Erythroblast (primary cell): ENCODE measurements at regions not wholly inside any gene's neighbourhood (a gene's known extent, or its start where the extent isn't known, plus 50 kb on each side); places are given as distances from the start of the nearest gene placed in this dataset.
"Not testable (repeated sequence)": the region's sequence is repeated elsewhere in the genome, so short reads cannot be mapped to it uniquely, and the experiment has no call there.

Experiments used
- GATA1 ChIP-seq: IDR thresholded peaks from 2 replicates; pipeline ENCODE4 v1.6.1; 2011; ENCODE audit warnings: low read depth, mild to moderate bottlenecking, control low read depth, low read length, moderate library complexity
- POLR2A ChIP-seq: IDR thresholded peaks from 2 replicates; pipeline ENCODE4 v1.6.1; 2011; ENCODE audit warnings: mild to moderate bottlenecking, low read length

- not testable (repeated sequence) for TF ChIP-seq POLR2A, GATA1
Observed at GRCh38 chr17:71617767-71618166, 503.1 kb upstream of the SOX9 start.
